Transverse colon (tissue), 3 donors: ENCODE measurements at regions not wholly inside any gene's neighbourhood (a gene's known extent, or its start where the extent isn't known, plus 50 kb on each side); places are given as distances from the start of the nearest gene placed in this dataset.

ENCODE experiments used
- EP300 ChIP-seq: sonication (generic); formaldehyde crosslinking; IDR thresholded peaks from one replicate; pipeline ENCODE4 v1.6.1; 2017; ENCODE audit warnings: antibody characterized with exemption, low read depth
- TF ChIP-seq, protein P1 (sequence below), 5 experiments: fragments of 200-600 bp in 3 of 5; fragments of 450-650 bp in 2 of 5; sonication (generic) in 3 of 5; IDR thresholded peaks; 1 replicate in 2 of 5; 2 replicates in 3 of 5; pipeline ENCODE4 v1.5.1; 2016 to 2017; ENCODE audit warnings: antibody characterized with exemption in 5 of 5, inconsistent platforms in 3 of 5, mild to moderate bottlenecking in 2 of 5, moderate library complexity in 1 of 5

DNA sequence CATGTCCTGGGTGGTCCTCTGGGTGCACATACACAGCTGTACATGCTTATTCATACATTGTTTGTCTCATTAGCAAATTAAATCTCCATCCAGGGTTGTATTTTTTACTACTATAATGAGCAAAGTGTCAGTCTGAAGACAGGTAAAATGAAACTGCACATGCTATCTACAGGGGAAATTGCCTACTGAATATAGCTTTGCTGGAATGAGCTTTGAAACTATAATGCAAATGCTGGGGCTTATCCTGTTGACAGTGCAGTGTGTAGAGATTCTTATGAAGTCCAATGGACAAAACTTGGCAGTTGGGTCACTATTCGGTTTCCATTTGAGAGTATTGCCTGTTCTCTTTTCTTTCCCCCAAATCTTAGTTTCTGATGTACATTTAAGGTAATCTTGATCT lies 292.8 kb upstream of the LRP1B start:
- TF ChIP-seq, protein P1, sequence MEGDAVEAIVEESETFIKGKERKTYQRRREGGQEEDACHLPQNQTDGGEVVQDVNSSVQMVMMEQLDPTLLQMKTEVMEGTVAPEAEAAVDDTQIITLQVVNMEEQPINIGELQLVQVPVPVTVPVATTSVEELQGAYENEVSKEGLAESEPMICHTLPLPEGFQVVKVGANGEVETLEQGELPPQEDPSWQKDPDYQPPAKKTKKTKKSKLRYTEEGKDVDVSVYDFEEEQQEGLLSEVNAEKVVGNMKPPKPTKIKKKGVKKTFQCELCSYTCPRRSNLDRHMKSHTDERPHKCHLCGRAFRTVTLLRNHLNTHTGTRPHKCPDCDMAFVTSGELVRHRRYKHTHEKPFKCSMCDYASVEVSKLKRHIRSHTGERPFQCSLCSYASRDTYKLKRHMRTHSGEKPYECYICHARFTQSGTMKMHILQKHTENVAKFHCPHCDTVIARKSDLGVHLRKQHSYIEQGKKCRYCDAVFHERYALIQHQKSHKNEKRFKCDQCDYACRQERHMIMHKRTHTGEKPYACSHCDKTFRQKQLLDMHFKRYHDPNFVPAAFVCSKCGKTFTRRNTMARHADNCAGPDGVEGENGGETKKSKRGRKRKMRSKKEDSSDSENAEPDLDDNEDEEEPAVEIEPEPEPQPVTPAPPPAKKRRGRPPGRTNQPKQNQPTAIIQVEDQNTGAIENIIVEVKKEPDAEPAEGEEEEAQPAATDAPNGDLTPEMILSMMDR (IDR thresholded peaks at IDR 0.05), result no peak
- TF ChIP-seq EP300, result no peak
